ENCODE measurements at regions not wholly inside any gene's neighbourhood (a gene's known extent, or its start where the extent isn't known, plus 50 kb on each side); places are given as distances from the start of the nearest gene placed in this dataset.

- TF ChIP-seq TAF7 (optimal IDR thresholded peaks at IDR 0.05; ENCODE audit: borderline replicate concordance, low read depth, low read length) = no peak
Measured at GRCh38 chr20:52893498-52893897, 78.7 kb upstream of the TSHZ2 start (continued).

- WGBS, 2 experiments (ENCODE audit: extremely low coverage in 1 of 2, insufficient coverage in 1 of 2, insufficient read length in 1 of 2, insufficient replicate concordance in 2 of 2, low coverage in 1 of 2, low lambda C conversion rate in 2 of 2, missing lambda C conversion rate in 1 of 2) = 95% methylated on average over 2 of the region's 2 CpGs; no CpG with 5 or more reads in 1 of the 2 experiments
- Histone ChIP-seq H2BK12ac (ENCODE audit: low read depth, low read length) (no peak overlapping the region), H2BK20ac (ENCODE audit: low read length) (no peak overlapping the region), H3K23ac (ENCODE audit: insufficient read length) (no peak overlapping the region), H4K5ac (ENCODE audit: insufficient read length, low read depth, low read length) (no peak overlapping the region), H4K20me1 (replicated peaks in 1 of 2; ENCODE audit: control insufficient read depth in 1 of 2, insufficient read depth in 2 of 2, low read length in 2 of 2) (no peaks in the 10 kb centered on the region), H3K27me3 (replicated peaks in 1 of 4; ENCODE audit: control insufficient read depth in 3 of 4, extremely low read depth in 1 of 4, insufficient read depth in 3 of 4, low read length in 3 of 4) (no peaks in the 10 kb centered on the region), H3K79me1 (ENCODE audit: low read depth, low read length) (no peaks in the 10 kb centered on the region), H3K79me2 (ENCODE audit: control insufficient read depth in 1 of 2, insufficient read depth in 2 of 2, low read length in 2 of 2) (no peaks in the 10 kb centered on the region), H3K4me1 (replicated peaks in 1 of 4; ENCODE audit: control insufficient read depth in 3 of 4, insufficient read depth in 4 of 4, low read length in 3 of 4) (no peaks in the 10 kb centered on the region), H2BK120ac (replicated peaks; ENCODE audit: low read depth, low read length) (no peak overlapping the region), H2AK5ac (ENCODE audit: low read depth, low read length) (no peak overlapping the region), H3K23me2 (ENCODE audit: low read depth, low read length) (no peaks in the 10 kb centered on the region), H3K36me3 (ENCODE audit: control insufficient read depth in 2 of 4, insufficient read depth in 4 of 4, low read length in 3 of 4) (no peaks in the 10 kb centered on the region), H4K8ac (ENCODE audit: extremely low read depth, insufficient read depth, low read length) (no peak overlapping the region), H3K4me2 (ENCODE audit: insufficient read depth in 1 of 2, low read depth in 2 of 2, low read length in 2 of 2) (no peak overlapping the region), H3K9ac (replicated peaks in 1 of 4; ENCODE audit: extremely low read depth in 1 of 4, low read depth in 3 of 4, low read length in 3 of 4) (no peak overlapping the region), H3K56ac (replicated peaks; ENCODE audit: insufficient read length, low read depth, low read length) (no peak overlapping the region), H3K27ac (ENCODE audit: low read depth, low read length) (no peak overlapping the region), H4K91ac (replicated peaks; ENCODE audit: insufficient read length, low read length) (no peak overlapping the region), H3K18ac (ENCODE audit: extremely low read depth, low read length) (no peak overlapping the region), H3K4ac (replicated peaks; ENCODE audit: insufficient read length, low read depth, low read length) (no peak overlapping the region), H3K4me3 (ENCODE audit: extremely low read depth in 1 of 4, insufficient read depth in 2 of 4, low read depth in 3 of 4, low read length in 4 of 4) (no peak overlapping the region), H2BK5ac (ENCODE audit: low read depth, low read length) (no peak overlapping the region), H3K14ac (ENCODE audit: insufficient read length) (no peak overlapping the region), H2BK15ac (ENCODE audit: low read length) (no peak overlapping the region), H2AFZ (ENCODE audit: low read length) (no peak overlapping the region), H3K9me3 (ENCODE audit: insufficient read depth in 2 of 2, low read depth in 1 of 2, low read length in 1 of 2) (no peaks in the 10 kb centered on the region)
- ChIA-PET POLR2A (ENCODE audit: partially characterized antibody) (no interaction called here), CTCF (ENCODE audit: partially characterized antibody) (no interaction called here)
- TF ChIP-seq SP1 (IDR thresholded peaks at IDR 0.05; ENCODE audit: low read depth, low read length) (no peak), NANOG (IDR thresholded peaks at IDR 0.05; ENCODE audit: insufficient read depth, low read depth, low read length, poor library complexity, severe bottlenecking) (no peak), SUZ12 (IDR thresholded peaks at IDR 0.05; ENCODE audit: low read length) (no peak), CEBPB (IDR thresholded peaks at IDR 0.05; ENCODE audit: low read depth, low read length) (no peak), ATF2 (IDR thresholded peaks at IDR 0.05; ENCODE audit: low read length) (no peak), TAF7 (optimal IDR thresholded peaks at IDR 0.05; ENCODE audit: borderline replicate concordance, low read depth, low read length) (no peak), TEAD4 (IDR thresholded peaks at IDR 0.05; ENCODE audit: low read depth, low read length) (no peak), PHF8 (conservative IDR thresholded peaks at IDR 0.05; ENCODE audit: low read depth, low read length) (no peak), RBBP5 (IDR thresholded peaks at IDR 0.05; ENCODE audit: borderline replicate concordance, low read depth, low read length) (no peak)
- no peak for DNase-seq (ENCODE audit: low read depth in 1 of 2, low spot score in 2 of 2)
- no peak for FAIRE-seq
Measured at GRCh38 chr20:52892023-52892422, 80.1 kb upstream of the TSHZ2 start.

All from H1 (cell line).